ENCODE measurements at regions not wholly inside any gene's neighbourhood (a gene's known extent, or its start where the extent isn't known, plus 50 kb on each side); places are given as distances from the start of the nearest gene placed in this dataset.
"Not testable (repeated sequence)": the region's sequence is repeated elsewhere in the genome, so short reads cannot be mapped to it uniquely, and the experiment has no call there.

DNA sequence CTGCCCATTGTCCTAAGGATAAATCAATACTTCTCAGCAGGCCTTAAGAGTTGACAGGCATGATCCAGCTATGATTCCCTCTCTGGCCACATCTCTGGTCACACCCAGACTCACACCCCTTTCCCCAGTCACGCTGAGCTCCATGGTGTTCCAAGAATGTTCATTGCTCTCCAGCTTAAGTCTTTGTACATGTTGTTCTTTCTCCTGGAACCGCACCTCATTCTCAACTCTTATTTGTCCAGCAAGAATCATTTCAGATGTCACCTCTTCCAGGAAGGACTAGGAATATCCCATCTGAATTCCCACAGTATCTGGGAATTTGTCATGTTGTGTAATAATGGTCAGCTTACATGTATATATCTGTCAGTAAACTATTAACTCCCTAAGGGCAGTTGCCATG, 118.3 kb upstream of the GALNT15 start:
- no peak for DNase-seq

DNA sequence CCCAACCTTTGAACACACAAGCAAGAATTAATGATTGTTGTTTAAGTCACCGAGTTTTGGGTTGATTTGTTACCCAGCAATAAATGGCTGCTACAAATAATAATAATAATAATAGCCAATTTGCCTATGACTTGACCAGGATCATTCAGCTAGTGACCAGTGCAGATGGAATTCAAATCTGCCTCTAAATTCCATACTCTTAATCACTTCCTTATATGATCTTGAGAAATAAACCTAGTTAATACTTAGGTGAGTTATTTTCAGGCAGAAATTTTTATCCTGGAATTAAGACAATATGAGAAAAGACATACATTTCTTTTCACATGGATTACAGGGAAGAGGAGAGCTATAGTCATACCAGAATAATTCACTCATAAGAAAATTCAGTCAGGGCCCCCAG, 116.0 kb upstream of the GALNT15 start:
- DNase-seq = no peak

DNA sequence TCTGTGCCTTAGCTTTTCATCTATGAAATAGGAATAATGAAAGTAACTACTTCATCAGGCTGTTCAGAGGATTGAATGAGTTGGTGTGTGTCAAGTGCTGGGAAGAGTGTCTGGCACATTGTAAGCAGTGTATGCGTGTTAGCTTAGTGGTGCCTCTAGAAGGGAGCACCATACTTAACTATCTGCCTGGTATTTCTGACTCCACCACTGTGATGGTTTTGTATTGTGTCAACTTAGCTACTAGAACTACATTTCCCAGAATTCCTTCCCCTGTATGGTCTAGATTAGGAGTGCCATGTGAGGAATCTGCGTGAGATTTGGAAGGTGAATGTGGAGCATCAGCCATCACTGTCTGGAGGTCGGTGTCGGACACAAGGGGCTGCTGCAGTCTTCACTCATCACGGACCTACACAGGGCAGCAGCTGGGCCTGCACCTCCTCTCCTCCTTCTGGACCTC, 115.4 kb upstream of the GALNT15 start:
- DNase-seq = no peak

DNA sequence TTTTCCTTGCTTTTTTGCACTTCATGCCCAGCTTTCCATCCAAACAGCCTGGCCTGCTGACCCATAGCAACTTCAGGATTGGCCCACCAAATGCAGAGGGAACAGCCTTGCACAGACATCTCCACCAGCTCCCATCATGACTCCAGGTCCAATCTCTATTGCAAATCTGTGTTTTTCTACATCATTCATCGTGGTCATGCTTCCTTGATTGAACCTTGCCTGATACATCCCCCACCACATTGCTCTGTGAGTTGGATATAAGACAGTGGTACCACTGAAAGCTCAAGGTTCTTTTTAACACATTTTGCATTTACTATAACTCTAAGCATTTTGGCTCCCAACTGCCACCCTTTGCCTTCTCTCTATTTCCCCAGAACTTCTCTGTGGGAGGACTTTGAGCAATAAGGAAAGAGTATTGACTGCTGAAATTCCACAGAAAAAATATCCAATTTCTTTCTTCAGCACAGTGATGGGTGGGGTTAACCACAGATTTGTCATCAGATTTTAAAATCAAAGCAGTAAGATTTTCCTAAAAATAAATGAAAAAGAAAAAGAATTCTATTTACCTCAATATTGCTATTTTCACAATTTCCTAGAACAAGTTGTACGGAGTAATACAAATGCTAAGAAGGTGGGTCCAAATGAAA, 114.6 kb upstream of the GALNT15 start:
- DNase-seq = no peak

DNA sequence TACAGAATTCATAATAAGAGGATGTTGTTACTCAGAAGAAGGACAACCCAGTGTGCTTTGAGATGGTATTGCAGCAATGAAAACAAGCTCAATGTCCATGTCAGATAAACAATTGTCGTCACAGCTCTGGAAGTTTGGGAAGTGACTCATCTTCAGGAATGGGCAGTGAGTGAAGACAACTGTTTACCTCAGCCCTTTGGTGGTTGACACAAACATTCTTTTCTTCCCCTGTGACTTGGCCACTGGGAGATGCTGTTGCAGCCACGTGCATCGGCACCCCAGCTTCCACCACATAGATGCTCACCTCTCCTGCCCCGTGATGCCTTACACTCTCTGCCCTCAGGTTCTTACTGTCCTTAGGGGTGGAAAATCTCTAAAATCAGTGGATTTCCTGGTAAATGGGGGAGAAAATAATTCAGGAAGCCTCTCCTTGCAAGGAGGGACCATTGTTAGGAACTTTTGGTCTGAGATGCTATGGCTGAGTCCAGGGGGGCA, 114.1 kb upstream of the GALNT15 start:
- DNase-seq = peak; percentile 31

DNA sequence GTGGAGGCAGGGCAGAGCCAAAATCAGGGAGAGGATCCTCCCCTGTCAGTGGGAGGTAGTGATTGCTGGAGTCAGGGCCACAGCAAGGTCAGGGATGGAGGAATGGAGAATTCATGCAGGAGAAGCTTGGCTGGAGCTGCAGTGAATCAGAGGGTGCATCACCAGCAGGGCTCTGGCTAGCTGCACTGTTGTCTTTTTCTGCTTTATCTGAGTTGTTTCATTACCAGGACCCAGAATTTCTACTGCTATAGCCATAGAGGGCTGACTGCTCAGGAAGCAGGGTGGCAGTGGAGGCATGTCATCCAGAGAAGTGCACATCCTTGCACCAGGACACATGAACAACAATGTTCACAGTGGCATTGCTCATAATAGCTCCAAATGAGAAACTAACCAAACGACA, 113.5 kb upstream of the GALNT15 start:
- peak; percentile 33 for DNase-seq

DNA sequence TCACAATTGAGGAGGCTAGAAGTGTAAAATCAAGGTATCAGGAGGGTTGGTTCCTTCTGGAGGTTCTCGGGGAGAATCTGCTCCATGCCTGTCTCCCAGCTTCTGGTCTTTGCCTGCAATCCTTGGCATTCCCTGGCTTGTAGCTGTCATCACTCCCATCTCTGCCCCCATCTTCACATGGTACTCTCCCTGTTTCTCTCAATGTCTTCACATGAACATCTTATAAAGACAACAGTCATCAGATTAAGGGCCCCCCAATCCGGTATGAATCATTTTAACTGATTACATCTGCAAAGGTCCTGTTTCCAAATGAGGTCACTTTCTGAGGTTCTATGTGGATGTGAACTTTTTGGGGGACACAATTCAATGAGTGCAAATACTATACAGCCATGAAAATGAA, 113.0 kb upstream of the GALNT15 start:
- no peak for DNase-seq

DNA sequence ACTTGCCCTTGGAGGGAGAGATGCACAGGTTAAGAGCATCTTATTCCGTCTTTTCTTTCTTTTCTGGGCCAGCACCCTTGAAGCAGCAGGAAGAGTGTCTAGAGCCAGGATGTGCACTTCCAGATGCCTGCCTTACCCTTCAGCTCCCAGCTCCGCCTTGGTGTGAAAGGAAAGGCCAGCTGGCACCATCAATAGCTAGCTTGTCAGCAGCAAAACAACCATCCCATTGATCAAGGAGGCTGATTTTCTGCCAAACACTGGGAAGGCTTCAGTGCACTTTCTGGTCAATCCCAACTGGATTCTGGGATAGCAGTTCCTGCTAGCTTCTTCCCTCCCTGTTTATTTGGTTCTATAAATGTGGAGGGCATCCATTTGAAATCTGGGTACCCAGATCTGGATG, 110.9 kb upstream of the GALNT15 start:
- no peak for DNase-seq

DNA sequence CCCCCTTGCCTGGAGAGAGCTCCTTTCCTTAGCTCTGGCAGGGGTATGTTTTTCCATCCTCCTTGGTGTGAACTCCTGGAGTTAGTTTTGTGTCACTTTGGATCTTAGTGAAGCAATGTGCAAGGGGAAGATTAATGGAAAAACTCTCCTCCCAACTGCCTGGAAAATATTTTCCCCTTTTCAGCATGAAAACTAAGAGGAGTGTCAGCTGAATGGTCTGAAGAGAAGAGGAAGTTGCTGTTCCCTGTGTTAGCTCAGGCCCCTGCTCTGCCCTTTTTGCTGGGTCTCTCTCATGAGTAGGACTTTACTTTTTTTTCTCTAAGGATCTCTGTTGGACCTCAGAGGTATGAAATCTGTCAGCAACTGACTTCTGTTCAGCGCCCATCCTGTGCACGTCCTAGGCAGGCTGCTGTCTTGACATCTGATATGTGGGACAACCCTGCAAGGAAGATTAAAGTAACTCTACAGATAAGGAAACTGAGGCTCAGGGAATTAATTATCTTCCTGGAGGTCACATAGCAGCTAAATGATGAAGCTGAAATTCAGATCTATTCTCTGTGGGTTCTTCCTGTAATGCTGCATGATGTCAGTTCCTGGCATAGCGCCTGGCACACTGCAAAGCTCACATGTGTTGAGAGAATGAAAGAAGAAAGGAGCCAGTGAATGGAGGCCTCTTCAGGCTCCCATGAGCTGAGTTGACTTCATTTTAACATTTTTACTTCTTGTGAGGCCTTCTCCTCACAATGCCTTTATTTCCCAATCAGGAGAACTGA, 109.7 kb upstream of the GALNT15 start:
- no peak for DNase-seq

DNA sequence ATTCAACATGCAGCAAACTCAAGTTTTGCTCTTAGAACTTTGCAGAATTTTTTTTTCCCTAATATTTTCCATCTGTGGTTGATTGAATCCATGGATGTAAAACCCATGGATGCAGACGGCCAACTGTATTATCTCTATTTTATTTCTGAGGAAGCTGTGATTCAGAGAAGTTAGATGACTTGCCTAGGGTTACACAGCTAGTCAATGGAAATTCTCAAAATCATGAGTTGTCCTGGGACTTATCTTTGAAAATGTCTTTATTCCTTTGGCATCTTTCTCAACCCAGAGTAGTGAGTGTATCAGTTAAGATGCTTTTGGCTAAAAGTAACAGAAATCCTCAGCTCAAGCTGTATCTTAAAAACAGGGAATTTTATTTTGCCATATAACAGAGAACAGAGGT, 107.9 kb upstream of the GALNT15 start:
- no peak for DNase-seq

DNA sequence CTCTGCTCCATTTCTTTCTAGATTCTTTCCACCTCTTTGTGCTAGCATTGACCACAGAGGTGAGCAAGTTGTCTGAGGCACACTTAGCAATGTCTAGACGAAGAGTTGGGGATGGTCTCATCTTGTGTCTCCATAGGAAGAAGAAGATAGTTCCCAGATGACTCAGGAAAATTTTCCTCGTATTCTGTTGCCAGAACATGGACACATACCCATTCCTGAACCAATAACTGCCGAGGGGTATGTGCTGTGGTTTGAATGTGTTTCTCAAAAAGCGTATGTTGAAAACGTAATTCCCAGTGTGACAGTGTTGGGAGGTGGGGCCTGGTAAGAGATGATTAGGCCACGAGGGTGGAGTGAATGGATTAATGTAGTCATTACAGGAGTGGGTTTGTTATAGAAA, 107.5 kb upstream of the GALNT15 start:
- DNase-seq = no peak

DNA sequence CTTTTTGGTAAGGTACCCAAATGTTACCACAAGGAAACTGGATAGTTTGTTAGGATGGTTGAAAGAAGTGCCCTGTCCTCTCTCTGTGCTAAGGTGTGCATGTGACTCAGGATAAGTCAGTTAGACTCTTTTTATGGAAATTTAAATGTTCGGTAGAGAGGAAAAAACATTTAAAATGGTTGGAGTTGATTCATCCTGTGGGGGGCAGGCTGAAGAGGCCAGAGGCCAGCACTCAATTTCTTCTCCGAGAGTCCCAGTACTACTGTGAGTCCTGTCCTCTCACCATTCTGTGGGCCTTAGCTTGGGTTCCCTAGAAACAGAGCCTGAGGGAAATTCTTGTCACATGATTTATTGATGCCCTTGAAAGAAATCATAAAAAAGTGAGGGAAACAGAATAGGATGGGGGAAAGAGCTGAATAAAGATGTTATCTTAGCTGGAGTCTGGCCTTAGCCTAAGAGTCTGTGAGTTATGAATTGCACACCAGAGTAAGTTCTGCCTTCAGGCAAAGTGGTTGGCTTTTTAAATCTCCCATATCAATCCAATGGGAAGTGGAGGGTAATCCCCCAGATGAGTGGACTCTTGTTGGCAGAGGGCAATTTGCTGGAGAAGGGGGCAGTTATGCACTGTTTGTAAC, 106.5 kb upstream of the GALNT15 start:
- DNase-seq = no peak

DNA sequence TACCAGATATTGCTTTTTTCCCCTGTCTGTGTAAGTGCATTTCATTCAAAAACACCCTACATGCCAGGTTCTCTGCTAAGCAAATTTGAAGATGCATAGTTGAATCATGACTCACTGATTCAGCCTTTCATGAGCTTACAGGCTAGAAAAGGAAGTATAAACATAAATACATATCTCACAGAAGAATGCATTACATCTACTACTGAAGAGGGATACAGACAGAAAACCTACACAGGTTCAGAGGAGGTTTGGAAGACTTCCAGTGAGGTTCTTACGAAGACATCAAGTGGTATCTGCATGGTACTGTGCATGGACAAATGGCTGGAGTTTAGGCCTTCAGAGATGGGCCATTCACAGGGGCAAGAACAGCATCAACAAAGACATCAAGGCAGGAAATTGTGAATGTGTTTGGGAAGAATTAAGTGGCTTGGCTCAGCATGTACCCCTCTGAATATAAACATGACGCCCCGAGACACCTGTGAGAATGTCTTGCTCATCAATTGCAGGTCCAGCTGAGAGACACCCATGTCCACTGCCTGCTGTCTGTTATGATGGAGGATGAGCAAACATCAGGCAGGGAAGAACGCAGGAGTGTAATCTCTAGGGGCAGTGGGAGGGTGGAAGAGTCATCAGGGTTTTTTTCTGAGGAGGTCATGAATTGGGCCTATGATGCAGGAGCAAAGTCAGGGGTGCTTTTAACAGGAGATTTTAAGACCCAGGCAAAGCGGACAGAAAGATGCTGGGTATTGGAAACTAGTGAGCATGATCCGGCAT, 105.1 kb upstream of the GALNT15 start:
- DNase-seq = no peak

DNA sequence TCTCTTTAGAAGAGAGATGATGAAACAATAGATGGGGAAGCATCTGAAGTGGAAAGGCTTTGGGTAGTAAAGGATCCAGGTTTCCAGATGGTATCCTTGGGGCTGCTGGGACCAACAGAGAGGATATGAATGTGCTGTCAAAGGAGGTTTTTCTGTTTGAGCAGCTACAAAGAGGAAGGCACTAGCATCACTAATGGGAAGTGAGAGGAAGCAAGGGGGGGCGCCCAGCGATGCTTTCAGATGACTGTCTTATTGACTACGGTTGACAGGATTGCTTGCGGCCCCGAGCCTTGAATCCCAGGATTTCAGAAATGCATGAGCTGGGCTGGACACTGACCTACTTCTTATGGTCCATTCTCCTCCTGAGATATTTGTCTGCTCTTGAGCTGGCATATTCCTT, 103.8 kb upstream of the GALNT15 start:
- no peak for DNase-seq

DNA sequence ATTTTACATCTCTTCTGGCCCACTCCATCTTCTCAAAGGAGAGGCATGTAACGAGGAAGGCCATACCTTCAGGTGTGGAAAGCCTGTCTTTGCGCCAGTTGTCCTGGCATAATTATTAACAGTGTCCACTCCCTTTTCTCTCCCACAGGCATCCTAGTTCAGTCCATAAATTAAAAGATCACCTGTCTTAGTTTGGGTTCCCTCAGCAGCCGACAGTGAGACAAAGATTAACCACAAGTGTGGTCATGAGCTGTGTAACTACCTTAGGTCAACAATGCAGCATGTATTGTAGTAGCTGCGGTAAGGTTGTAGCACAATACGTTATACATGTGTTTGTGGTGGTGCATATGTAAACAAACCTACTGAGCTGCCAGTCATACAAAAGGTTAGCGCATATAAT, 103.3 kb upstream of the GALNT15 start:
- DNase-seq = no peak

DNA sequence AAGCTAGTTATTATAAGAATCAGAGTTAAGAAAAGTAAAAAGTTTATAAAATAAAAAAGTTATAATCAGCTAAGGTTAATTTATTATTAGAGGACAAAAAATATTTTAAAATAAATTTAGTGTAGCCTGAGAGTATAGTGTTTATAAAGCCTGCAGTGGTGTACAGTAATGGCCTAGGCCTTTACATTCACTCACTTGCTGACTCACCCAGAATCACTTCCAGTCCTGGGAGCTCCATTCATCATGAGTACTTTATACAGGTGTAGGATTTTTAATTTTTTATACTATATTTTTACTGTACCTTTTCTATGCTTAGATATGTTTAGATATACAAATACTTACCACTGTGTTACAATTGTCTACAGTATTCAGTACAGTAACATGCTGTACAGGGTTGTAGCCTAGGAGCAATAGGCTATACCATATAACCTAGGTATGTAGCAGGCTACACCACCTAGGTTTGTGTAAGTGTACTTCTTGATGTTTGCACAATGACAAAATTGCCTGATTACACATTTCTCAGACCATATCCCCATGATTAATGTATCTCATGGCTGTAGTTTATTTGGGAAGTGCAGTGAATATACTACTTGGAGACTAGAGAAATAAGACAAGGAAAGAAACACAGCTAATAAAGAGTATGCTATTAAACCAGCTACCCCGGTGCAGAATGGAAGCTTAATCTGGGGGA, 101.9 kb upstream of the GALNT15 start:
- DNase-seq = no peak

DNA sequence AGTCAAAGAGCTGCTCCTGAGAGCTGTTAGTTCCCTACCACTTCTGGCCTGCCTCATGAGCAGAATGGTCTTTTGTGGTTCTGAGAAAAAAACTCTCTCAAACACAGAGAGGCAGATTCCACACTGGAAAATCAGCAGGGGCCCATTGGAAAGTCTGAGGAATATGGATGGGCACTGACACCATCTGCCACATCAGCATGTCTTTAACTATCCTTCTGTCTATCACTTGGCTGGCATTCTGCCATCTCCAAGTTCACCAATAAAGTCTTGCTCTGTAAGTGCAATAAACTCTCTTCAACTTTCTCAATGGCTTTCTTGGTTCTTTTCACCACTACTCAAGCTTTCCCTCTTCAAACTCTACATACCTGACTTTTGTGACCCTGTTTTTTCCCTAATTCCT, 101.3 kb upstream of the GALNT15 start:
- DNase-seq = no peak

DNA sequence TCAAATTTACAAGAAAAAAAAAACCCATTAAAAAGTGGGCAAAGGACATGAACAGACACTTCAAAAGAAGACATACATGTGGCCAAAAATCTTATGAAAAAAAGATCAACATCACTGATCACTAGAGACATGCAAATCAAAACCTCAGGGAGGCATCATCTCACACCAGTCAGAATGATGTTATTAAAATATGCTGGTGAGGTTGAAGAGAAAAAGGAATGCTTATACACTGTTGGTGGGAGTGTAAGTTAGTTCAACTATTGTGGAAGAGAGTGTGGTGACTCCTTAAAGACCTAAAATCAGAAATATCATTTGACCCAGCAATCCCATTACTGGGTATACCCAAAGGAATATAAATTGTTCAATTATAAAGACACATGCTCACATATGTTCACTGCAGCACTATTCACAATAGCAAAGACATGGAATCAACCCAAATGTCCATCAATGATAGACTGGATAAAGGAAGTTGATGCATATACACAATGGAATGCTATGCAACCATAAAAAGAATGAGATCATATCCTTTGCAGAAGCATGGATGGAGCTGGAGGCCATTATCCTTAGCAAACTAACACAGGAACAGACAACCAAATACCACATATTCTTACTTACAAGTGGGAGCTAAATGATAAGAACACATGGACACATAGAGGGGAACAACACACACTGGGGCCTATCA, 100.3 kb upstream of the GALNT15 start:
- DNase-seq = not testable (repeated sequence)

DNA sequence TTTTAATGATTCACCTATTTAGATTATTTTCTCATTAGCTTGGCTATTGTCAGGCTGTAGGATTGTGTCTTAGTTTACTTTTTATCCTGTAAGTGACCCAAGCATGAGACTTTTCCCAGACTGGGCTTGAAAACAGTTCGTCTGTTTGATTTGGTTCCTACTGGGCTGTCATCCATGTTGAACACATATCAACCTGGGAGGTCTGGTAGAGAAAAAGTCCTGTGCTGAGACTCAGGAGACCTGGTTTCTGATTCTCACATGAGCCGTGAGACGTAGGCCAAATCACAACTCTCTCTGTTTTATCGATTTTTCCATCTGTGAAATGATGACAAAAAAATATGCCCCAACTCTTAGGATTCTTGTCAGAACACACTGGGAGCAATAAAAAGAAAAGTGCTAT, 98.8 kb upstream of the GALNT15 start:
- DNase-seq = no peak

DNA sequence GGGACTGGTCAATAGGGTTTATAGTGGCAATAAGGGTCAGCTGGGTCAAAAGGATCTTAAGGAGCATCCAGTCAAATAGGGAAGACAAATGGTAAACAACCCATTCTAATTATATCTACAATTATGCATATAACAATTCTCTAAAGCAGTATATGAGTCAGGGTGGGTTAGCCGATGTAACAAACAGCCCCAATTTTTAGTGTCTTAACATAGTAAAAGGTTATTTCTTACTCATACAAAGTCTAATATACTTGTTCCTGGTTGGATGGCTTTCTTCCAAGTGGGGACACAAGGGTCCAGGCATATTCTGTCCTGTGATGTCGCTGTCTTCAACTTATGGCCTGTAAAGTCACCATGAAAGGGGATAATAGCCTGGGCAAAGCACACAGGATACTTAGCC, 97.9 kb upstream of the GALNT15 start:
- DNase-seq = no peak

DNA sequence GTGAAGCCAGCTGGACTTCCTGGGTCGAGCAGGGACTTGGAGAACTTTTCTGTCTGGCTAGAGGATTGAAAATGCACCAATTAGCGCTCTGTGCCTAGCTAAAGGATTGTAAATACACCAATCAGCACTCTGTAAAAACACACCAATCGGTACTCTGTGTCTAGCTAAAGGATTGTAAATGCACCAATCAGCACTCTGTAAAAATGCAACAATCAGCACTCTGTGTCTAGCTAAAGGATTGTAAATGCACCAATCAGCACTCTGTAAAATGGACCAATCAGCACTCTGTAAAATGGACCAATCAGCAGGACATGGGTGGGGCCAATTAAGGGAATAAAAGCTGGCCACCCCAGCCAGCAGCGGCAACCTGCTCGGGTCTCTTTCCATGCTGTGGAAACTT, 97.3 kb upstream of the GALNT15 start:
- not testable (repeated sequence) for DNase-seq

DNA sequence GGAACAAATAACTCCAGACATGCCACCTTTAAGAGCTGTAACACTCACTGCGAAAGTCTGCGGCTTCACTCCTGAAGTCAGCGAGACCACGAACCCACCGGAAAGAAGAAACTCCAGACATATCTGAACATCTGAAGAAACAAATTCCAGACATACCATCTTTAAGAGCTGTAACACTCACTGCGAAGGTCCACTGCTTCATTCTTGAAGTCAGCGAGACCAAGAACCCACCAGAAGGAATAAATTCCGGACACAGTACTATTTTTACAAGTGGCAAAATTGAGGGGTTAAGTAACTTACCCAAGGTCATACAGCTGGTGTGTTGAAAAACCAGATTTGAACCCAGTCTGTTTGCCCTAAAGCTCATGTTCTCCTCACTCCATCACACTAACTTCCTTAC, 96.8 kb upstream of the GALNT15 start:
- DNase-seq = not testable (repeated sequence)

Data from GOT3 (cell line).